Testis (tissue), 2 donors: ENCODE measurements at regions not wholly inside any gene's neighbourhood (a gene's known extent, or its start where the extent isn't known, plus 50 kb on each side); places are given as distances from the start of the nearest gene placed in this dataset.

Experiments
- CTCF ChIP-seq, 3 experiments: fragments of 450-650 bp in 2 of 3; fragments of 200-600 bp in 1 of 3; sonication (generic) in 1 of 3; IDR thresholded peaks; one replicate each; pipeline ENCODE4 v1.5.1; 2016 to 2019; ENCODE audit warnings: antibody characterized with exemption in 3 of 3, mild to moderate bottlenecking in 2 of 3, moderate library complexity in 1 of 3
- POLR2A ChIP-seq: fragments of 450-650 bp; IDR thresholded peaks from one replicate; pipeline ENCODE4 v1.6.1; 2017; ENCODE audit warnings: antibody characterized with exemption, mild to moderate bottlenecking, moderate library complexity

GRCh38 chr2:192887337-192887736 lies 692.6 kb upstream of the TMEFF2 start:
- TF ChIP-seq CTCF (IDR thresholded peaks at IDR 0.05) = no peak
- no peak for TF ChIP-seq POLR2A
